Mesenchymal stem cell (in vitro differentiated cells and primary cell): ENCODE measurements at regions not wholly inside any gene's neighbourhood (a gene's known extent, or its start where the extent isn't known, plus 50 kb on each side); places are given as distances from the start of the nearest gene placed in this dataset.

Source experiments
- DNase-seq: peaks from one replicate; pipeline ENCODE4 v3.0.0-alpha.2; 2013
- H2AFZ ChIP-seq: one replicate; pipeline ENCODE4 v1.6.1; 2013; ENCODE audit warnings: low read depth, mild to moderate bottlenecking, control low read depth, inconsistent platforms, low read length, moderate library complexity
- H2AK5ac ChIP-seq: 2 replicates; pipeline ENCODE4 v1.6.1; 2013; ENCODE audit warnings: low read length, moderate library complexity, mild to moderate bottlenecking, inconsistent platforms; ENCODE audit not compliant: severe bottlenecking
- H2BK120ac ChIP-seq: one replicate; pipeline ENCODE4 v1.6.1; 2013; ENCODE audit warnings: low read depth, mild to moderate bottlenecking, inconsistent platforms, low read length, moderate library complexity
- H2BK12ac ChIP-seq, 2 experiments: one replicate each; pipeline ENCODE4 v1.6.1; 2013; ENCODE audit warnings: inconsistent platforms in 2 of 2, low read length in 2 of 2, mild to moderate bottlenecking in 2 of 2, moderate library complexity in 2 of 2, control low read depth in 1 of 2
- H2BK15ac ChIP-seq: one replicate; pipeline ENCODE4 v1.6.1; 2013; ENCODE audit warnings: mild to moderate bottlenecking, low read depth, inconsistent platforms; ENCODE audit not compliant: poor library complexity, severe bottlenecking
- H2BK5ac ChIP-seq: 2 replicates; pipeline ENCODE4 v1.6.1; 2013; ENCODE audit warnings: low read depth, mild to moderate bottlenecking, low read length, control low read depth, inconsistent platforms; ENCODE audit not compliant: poor library complexity, severe bottlenecking
- H3K14ac ChIP-seq, 2 experiments: one replicate each; pipeline ENCODE4 v1.6.1; 2013; ENCODE audit warnings: inconsistent platforms in 2 of 2, low read length in 2 of 2, control low read depth in 1 of 2, mild to moderate bottlenecking in 1 of 2, moderate library complexity in 1 of 2
- H3K18ac ChIP-seq, 2 experiments: one replicate each; pipeline ENCODE4 v1.6.1; 2013; ENCODE audit warnings: inconsistent platforms in 2 of 2, low read length in 2 of 2, control low read depth in 1 of 2, low read depth in 1 of 2, mild to moderate bottlenecking in 1 of 2
- H3K23ac ChIP-seq, 2 experiments: one replicate each; pipeline ENCODE4 v1.6.1; 2013; ENCODE audit warnings: inconsistent platforms in 2 of 2, low read length in 2 of 2, mild to moderate bottlenecking in 2 of 2, moderate library complexity in 2 of 2, control low read depth in 1 of 2
- H3K27ac ChIP-seq: 2 replicates; pipeline ENCODE4 v1.5.1; 2013; ENCODE audit warnings: mild to moderate bottlenecking, moderate library complexity, low read length, control low read depth, inconsistent platforms; ENCODE audit not compliant: poor library complexity, severe bottlenecking
- H3K27me3 ChIP-seq, 2 experiments: 2 replicates each; pipeline versions ENCODE4 v1.6.1 to v1.7.0; 2013; ENCODE audit warnings: low read length in 2 of 2, mild to moderate bottlenecking in 2 of 2, moderate library complexity in 2 of 2, control low read depth in 1 of 2, inconsistent platforms in 1 of 2; ENCODE audit not compliant: control insufficient read depth in 1 of 2, insufficient read depth in 1 of 2
- H3K36me3 ChIP-seq, 2 experiments: 2 replicates each; pipeline versions ENCODE4 v1.6.1 to v1.7.0; 2013; ENCODE audit warnings: low read length in 2 of 2, control low read depth in 1 of 2, inconsistent platforms in 1 of 2, low read depth in 1 of 2, mild to moderate bottlenecking in 1 of 2; ENCODE audit not compliant: insufficient read depth in 2 of 2, control insufficient read depth in 1 of 2
- H3K4ac ChIP-seq, 2 experiments: one replicate each; pipeline ENCODE4 v1.6.1; 2013; ENCODE audit warnings: inconsistent platforms in 2 of 2, low read length in 2 of 2, mild to moderate bottlenecking in 2 of 2, moderate library complexity in 2 of 2, control low read depth in 1 of 2, low read depth in 1 of 2
- H3K4me1 ChIP-seq: 2 replicates; pipeline ENCODE4 v1.6.1; 2013; ENCODE audit warnings: low read depth, low read length, control low read depth; ENCODE audit not compliant: control insufficient read depth, insufficient read depth
- H3K4me2 ChIP-seq: 2 replicates; pipeline ENCODE4 v1.6.1; 2013; ENCODE audit warnings: low read length, mild to moderate bottlenecking, inconsistent platforms; ENCODE audit not compliant: poor library complexity, severe bottlenecking
- H3K4me3 ChIP-seq, 2 experiments: 2 replicates each; pipeline versions ENCODE4 v1.5.1 to v1.7.0; 2013; ENCODE audit warnings: low read length in 2 of 2, mild to moderate bottlenecking in 2 of 2, control low read depth in 1 of 2, low read depth in 1 of 2; ENCODE audit not compliant: insufficient read depth in 1 of 2
- H3K79me1 ChIP-seq: replicated peaks from 2 replicates; pipeline ENCODE4 v1.6.1; 2013; ENCODE audit warnings: mild to moderate bottlenecking, control low read depth, low read length, inconsistent platforms; ENCODE audit not compliant: poor library complexity, severe bottlenecking
- H3K9ac ChIP-seq: 2 replicates; pipeline ENCODE4 v1.7.0; 2013; ENCODE audit warnings: mild to moderate bottlenecking, low read length, moderate library complexity
- H3K9me3 ChIP-seq: 2 replicates; pipeline ENCODE4 v1.7.0; 2013; ENCODE audit warnings: mild to moderate bottlenecking, low read length; ENCODE audit not compliant: control insufficient read depth
- H4K8ac ChIP-seq: one replicate; pipeline ENCODE4 v1.6.1; 2013; ENCODE audit warnings: inconsistent platforms, mild to moderate bottlenecking, low read length, moderate library complexity
- H4K91ac ChIP-seq: one replicate; pipeline ENCODE4 v1.6.1; 2013; ENCODE audit warnings: mild to moderate bottlenecking, low read length, inconsistent platforms
- WGBS: methylation state at CpG from one replicate; pipeline ENCODE4 v1.1.7; 2013; ENCODE audit warnings: mixed read lengths; 5-methylcytosine and 5-hydroxymethylcytosine counted together

DNA sequence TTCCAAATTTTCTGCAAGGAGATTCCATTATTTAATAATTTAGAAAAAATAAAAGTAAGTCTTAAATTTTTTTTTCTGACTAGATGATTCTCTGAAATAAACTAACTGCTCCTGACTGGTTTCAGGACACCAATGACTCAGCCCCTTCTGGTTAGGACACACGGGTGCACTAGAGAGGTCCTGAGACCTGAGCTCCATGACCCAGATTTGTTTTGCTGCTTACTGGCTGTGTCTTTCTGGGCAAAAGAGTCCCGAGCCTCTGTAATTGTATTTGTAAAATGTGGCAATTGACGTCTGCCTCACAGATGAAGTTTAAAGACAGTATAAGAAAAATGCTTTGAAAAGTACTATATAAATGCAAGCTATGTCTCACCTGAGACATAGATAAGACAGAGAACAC is 89.1 kb downstream of the SLC24A2 start:
- Histone ChIP-seq H3K36me3 (no peaks in the 10 kb centered on the region), H2AK5ac (no peak overlapping the region), H3K9ac (no peak overlapping the region), H2BK15ac (no peak overlapping the region), H3K79me1 (no peaks in the 10 kb centered on the region), H4K8ac (no peak overlapping the region), H3K18ac (no peak overlapping the region), H3K4me2 (no peak overlapping the region), H2BK12ac (no peak overlapping the region), H3K4me3 (no peak overlapping the region), H3K27me3 (no peaks in the 10 kb centered on the region), H3K9me3 (no peaks in the 10 kb centered on the region), H4K91ac (no peak overlapping the region), H3K14ac (no peak overlapping the region), H3K23ac (no peak overlapping the region), H3K4ac (no peak overlapping the region), H2BK5ac (no peak overlapping the region), H2BK120ac (no peak overlapping the region), H3K4me1 (no peaks in the 10 kb centered on the region), H2AFZ (no peak overlapping the region), H3K27ac (no peak overlapping the region)
- 11% methylated on average over 1 of the region's 3 CpGs for WGBS
- DNase-seq = no peak

GRCh38 chr9:19698960-19699359 is 89.9 kb downstream of the SLC24A2 start:
- WGBS = 33% methylated on average over 2 of the region's 3 CpGs

GRCh38 chr9:19694601-19695000 is 94.2 kb downstream of the SLC24A2 start:
- WGBS = 82% methylated on average over 2 of the region's 3 CpGs
- no peak overlapping the region for H2BK15ac ChIP-seq
- no peak overlapping the region for H4K91ac ChIP-seq

More at GRCh38 chr9:19698960-19699359, 89.9 kb downstream of the SLC24A2 start:
- Histone ChIP-seq H4K91ac (no peak overlapping the region), H3K4me1 (no peaks in the 10 kb centered on the region), H3K9me3 (no peaks in the 10 kb centered on the region), H3K4ac (no peak overlapping the region), H3K36me3 (no peaks in the 10 kb centered on the region), H3K4me2 (no peak overlapping the region), H2BK12ac (no peak overlapping the region), H4K8ac (no peak overlapping the region), H3K14ac (no peak overlapping the region), H2BK15ac (no peak overlapping the region), H3K79me1 (no peaks in the 10 kb centered on the region), H2AK5ac (no peak overlapping the region), H2AFZ (no peak overlapping the region), H2BK120ac (no peak overlapping the region), H2BK5ac (no peak overlapping the region), H3K18ac (no peak overlapping the region), H3K27me3 (no peaks in the 10 kb centered on the region), H3K23ac (no peak overlapping the region), H3K27ac (no peak overlapping the region), H3K9ac (no peak overlapping the region), H3K4me3 (no peak overlapping the region)
- no peak for DNase-seq

DNA sequence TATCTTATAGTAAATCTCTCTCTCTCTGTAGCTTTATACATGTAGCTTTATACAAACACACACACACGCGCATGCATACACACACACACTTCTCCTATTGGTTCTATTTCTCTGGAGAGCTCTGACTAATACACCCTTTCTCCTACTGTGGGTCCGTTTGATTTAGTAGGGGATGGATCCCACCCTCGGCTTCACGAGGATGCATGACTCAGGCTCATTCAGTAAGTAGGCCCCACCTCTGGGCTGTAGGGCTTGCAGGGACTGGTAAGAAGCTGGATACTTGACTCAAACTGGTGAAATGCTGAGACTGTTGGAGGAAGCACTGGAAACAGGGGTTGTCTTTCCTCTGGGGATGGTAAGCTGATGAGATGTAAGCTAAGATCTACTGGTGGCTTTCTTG is 98.7 kb downstream of the SLC24A2 start:
- no peak overlapping the region for H3K4me2 ChIP-seq
- H2AK5ac ChIP-seq = no peak overlapping the region
- no peak overlapping the region for H3K9ac ChIP-seq
- H2AFZ ChIP-seq = no peak overlapping the region
- H3K18ac ChIP-seq = no peak overlapping the region
- 52% methylated on average over 5 of the region's 5 CpGs for WGBS
- H3K4ac ChIP-seq = no peak overlapping the region
- H2BK12ac ChIP-seq = no peak overlapping the region
- H4K8ac ChIP-seq = no peak overlapping the region
- H4K91ac ChIP-seq = no peak overlapping the region
- no peak overlapping the region for H2BK120ac ChIP-seq
- no peak overlapping the region for H3K14ac ChIP-seq
- DNase-seq = peak; percentile 67
- H2BK15ac ChIP-seq = no peak overlapping the region
- H2BK5ac ChIP-seq = no peak overlapping the region
- H3K79me1 ChIP-seq = no peaks in the 10 kb centered on the region
- H3K27ac ChIP-seq = no peak overlapping the region
- no peak overlapping the region for H3K4me3 ChIP-seq
- H3K9me3 ChIP-seq = peaks cover 5% of the 10 kb centered on the region
- H3K23ac ChIP-seq = no peak overlapping the region
- no peaks in the 10 kb centered on the region for H3K4me1 ChIP-seq
- no peaks in the 10 kb centered on the region for H3K27me3 ChIP-seq
- H3K36me3 ChIP-seq = no peaks in the 10 kb centered on the region

More at GRCh38 chr9:19694601-19695000, 94.2 kb downstream of the SLC24A2 start:
- no peaks in the 10 kb centered on the region for H3K27me3 ChIP-seq
- H2BK12ac ChIP-seq = no peak overlapping the region
- no peak overlapping the region for H3K4me3 ChIP-seq
- no peak overlapping the region for H2BK120ac ChIP-seq
- H3K9ac ChIP-seq = no peak overlapping the region
- H3K4ac ChIP-seq = no peak overlapping the region
- no peak overlapping the region for H2BK5ac ChIP-seq
- no peaks in the 10 kb centered on the region for H3K36me3 ChIP-seq
- H3K27ac ChIP-seq = no peak overlapping the region
- no peak for DNase-seq
- no peak overlapping the region for H4K8ac ChIP-seq
- no peak overlapping the region for H3K18ac ChIP-seq
- H3K4me1 ChIP-seq = no peaks in the 10 kb centered on the region
- no peak overlapping the region for H2AFZ ChIP-seq
- H3K14ac ChIP-seq = no peak overlapping the region
- no peaks in the 10 kb centered on the region for H3K79me1 ChIP-seq
- no peak overlapping the region for H3K23ac ChIP-seq
- H3K4me2 ChIP-seq = no peak overlapping the region
- peaks cover under 1% of the 10 kb centered on the region for H3K9me3 ChIP-seq
- no peak overlapping the region for H2AK5ac ChIP-seq
